Subcutaneous abdominal adipose tissue (tissue), 5 donors: ENCODE measurements at regions not wholly inside any gene's neighbourhood (a gene's known extent, or its start where the extent isn't known, plus 50 kb on each side); places are given as distances from the start of the nearest gene placed in this dataset.

Experiments
- H3K27ac ChIP-seq: one replicate; pipeline ENCODE4 v1.7.0; 2013; ENCODE audit warnings: low read depth, mild to moderate bottlenecking, inconsistent platforms, low read length, moderate library complexity
- H3K27me3 ChIP-seq, 5 donors: one replicate each; pipeline ENCODE4 v1.7.0; 2013; ENCODE audit warnings: low read length in 5 of 5, inconsistent platforms in 1 of 5; ENCODE audit not compliant: control insufficient read depth in 5 of 5, insufficient read depth in 4 of 5
- H3K36me3 ChIP-seq, 5 donors: one replicate each; pipeline ENCODE4 v1.7.0; 2013; ENCODE audit warnings: low read length in 5 of 5; ENCODE audit not compliant: control insufficient read depth in 5 of 5, insufficient read depth in 5 of 5
- H3K4me1 ChIP-seq, 5 donors: one replicate each; pipeline ENCODE4 v1.7.0; 2013; ENCODE audit warnings: low read length in 5 of 5, mild to moderate bottlenecking in 3 of 5, moderate library complexity in 1 of 5; ENCODE audit not compliant: control insufficient read depth in 5 of 5, insufficient read depth in 5 of 5
- H3K4me3 ChIP-seq, 5 donors: one replicate each; pipeline ENCODE4 v1.7.0; 2013; ENCODE audit warnings: low read length in 5 of 5, low read depth in 1 of 5
- H3K9ac ChIP-seq, 5 donors: one replicate each; pipeline ENCODE4 v1.7.0; 2013; ENCODE audit warnings: low read length in 5 of 5, mild to moderate bottlenecking in 4 of 5, moderate library complexity in 3 of 5
- H3K9me3 ChIP-seq, 5 donors: one replicate each; pipeline ENCODE4 v1.7.0; 2013; ENCODE audit warnings: low read length in 5 of 5; ENCODE audit not compliant: control insufficient read depth in 5 of 5
- donor health status: healthy.
- donor health status: healthy.
- donor health status: healthy.
- donor health status: healthy.
- donor health status: healthy.

DNA sequence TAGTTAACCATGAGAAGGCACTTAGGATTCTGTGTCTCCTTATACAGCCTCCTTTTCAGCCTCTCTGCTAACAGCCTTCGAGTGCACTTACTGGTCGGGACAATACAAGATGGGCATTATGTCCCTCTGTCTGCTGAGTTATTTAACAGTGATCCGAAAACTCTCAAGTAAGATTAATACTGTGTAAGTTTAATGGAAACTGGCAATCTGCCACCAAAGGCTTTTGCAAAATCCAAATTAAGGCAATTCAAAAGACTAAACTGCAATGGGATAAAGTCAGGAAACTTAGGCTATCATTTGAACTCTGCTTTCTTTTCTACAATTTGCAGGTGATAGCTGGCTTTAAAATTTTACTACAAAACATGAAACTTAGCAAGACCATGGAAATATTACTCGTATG, 477.8 kb downstream of the TFEC start:
- no peak overlapping the region for H3K4me3 ChIP-seq
- no peaks in the 10 kb centered on the region for H3K4me1 ChIP-seq
- no peak overlapping the region for H3K9ac ChIP-seq
- no peaks in the 10 kb centered on the region for H3K9me3 ChIP-seq
- H3K27me3 ChIP-seq, result no peaks in the 10 kb centered on the region
- H3K36me3 ChIP-seq, result no peaks in the 10 kb centered on the region
- H3K27ac ChIP-seq, result no peak overlapping the region

DNA sequence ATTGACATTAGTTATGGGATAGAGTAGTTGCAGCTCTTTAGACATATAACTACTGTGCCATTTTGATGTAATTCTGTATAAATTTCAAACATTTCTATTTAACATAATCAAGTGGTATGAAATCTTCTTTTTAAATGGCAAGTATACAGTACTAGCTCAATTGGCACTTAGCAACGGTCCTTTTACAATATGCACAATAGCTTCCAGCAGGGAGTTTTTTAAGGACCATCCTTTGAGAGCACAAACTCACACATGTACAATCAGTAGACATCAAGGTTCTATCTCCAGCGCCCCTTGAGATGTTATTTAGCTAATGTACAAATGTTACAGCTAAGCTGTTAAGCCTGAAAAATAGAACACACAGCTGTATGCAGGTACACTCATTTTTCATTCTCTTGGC, 480.7 kb downstream of the TFEC start:
- no peaks in the 10 kb centered on the region for H3K4me1 ChIP-seq
- H3K27ac ChIP-seq, result no peak overlapping the region
- no peak overlapping the region for H3K4me3 ChIP-seq
- no peaks in the 10 kb centered on the region for H3K27me3 ChIP-seq
- no peak overlapping the region for H3K9ac ChIP-seq
- H3K9me3 ChIP-seq, result no peaks in the 10 kb centered on the region
- no peaks in the 10 kb centered on the region for H3K36me3 ChIP-seq

DNA sequence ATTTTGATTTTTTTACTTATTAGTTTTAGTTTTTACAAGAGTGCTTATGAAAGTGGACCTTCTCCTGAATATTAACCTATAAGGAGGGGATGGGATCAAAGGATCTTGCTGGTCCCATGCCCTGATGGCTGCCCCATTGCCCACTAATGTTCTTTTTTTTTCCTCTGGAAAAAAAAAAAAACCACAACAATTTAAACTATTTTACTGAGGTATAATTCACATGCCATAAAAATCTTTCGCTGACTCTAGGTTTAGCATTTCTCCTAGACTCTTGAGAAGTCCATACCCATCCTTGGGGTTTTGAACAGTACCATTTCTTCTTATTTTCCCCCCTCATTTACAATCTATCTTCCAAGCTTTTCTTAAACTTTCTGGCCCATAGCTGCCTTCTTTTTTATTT, 481.8 kb downstream of the TFEC start:
- Histone ChIP-seq H3K27me3 (no peaks in the 10 kb centered on the region), H3K9ac (no peak overlapping the region), H3K4me3 (no peak overlapping the region), H3K36me3 (no peaks in the 10 kb centered on the region), H3K4me1 (no peaks in the 10 kb centered on the region), H3K9me3 (no peaks in the 10 kb centered on the region), H3K27ac (no peak overlapping the region)

DNA sequence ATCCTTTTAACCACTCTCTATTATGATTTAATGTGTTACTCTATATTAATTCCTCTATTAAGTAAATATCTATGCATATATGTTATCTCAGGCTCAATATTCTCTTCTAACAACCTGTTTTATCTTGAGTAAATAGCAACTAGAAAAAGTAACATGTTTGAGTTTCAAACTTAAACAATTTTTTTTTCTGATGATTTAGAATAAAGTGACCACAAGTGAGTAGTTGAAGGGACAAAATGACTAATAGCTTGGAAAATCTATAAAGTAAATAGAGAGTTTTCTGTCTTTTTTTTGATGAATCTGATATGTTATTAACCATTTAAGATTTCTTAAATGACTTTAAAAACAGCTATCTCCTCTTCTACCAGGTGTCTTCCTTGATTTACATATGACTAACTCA, 483.8 kb downstream of the TFEC start:
- H3K27me3 ChIP-seq, result no peaks in the 10 kb centered on the region
- H3K27ac ChIP-seq, result no peak overlapping the region
- H3K4me1 ChIP-seq, result no peaks in the 10 kb centered on the region
- H3K36me3 ChIP-seq, result no peaks in the 10 kb centered on the region
- H3K9ac ChIP-seq, result no peak overlapping the region
- H3K4me3 ChIP-seq, result no peak overlapping the region
- no peaks in the 10 kb centered on the region for H3K9me3 ChIP-seq

DNA sequence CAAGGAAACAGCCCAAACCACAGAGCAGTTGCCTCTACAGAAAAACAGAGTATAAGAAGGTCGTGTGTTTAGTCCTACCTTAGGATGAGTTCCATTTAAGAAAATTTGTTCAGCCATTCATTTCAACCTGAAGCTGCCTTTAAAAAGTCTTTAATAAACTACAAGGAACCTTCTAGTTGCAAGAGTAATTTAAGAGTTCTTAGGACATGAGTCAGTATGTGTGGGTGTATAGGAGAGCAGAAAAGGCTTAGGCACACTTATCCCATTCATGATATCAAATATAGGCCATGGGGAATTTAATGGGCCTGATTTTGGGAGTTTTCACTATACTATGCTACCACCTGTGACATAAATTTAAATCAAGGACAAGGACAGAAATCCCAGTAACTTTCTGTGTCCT, 496.8 kb downstream of the TFEC start:
- Histone ChIP-seq H3K9ac (no peak overlapping the region), H3K27ac (no peak overlapping the region), H3K36me3 (no peaks in the 10 kb centered on the region), H3K4me1 (no peaks in the 10 kb centered on the region), H3K4me3 (no peak overlapping the region), H3K9me3 (no peaks in the 10 kb centered on the region), H3K27me3 (no peaks in the 10 kb centered on the region)

DNA sequence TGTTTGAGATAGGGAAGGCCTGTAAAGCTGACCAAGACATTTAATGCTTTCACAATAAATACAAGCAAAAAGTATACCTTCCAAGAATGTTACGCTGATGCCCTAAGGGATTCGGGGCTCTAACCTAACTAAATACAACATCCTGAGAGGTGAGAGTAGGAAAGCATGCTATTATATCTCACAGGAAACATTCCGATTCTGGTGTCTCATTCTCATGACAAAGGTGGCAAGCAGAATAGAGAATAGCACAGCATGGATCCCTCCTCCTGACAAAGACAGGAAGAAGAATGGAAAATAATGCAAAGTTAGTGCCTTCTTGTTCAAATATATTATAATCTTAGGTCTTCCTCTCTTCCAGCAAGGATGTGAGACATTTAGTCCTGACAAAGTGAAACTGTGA, 504.3 kb downstream of the TFEC start:
- Histone ChIP-seq H3K4me1 (no peaks in the 10 kb centered on the region), H3K27ac (no peak overlapping the region), H3K9me3 (peaks cover 2 to 7% (median 7%) of the 10 kb centered on the region in 5 donors), H3K9ac (no peak overlapping the region), H3K36me3 (no peaks in the 10 kb centered on the region), H3K27me3 (no peaks in the 10 kb centered on the region), H3K4me3 (no peak overlapping the region)

DNA sequence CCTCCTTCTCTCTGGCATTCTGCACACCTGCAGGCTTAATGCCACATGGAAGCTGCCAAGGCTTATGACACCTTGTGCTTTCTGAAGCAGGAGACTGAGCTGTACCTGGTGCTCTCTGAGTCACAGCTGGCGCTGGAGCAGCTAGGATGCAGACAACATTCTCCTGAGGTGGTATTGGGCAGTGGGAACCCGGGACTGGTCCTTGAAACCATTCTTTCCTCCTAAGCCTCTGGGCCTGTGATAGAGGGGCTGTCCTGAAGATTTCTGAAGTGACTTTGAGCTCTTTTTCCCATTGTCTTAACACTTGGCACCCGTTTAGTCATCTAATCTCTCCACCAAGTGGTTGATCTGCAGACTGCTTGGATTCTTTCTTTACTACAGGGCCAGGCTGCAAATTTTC, 508.4 kb downstream of the TFEC start:
- no peaks in the 10 kb centered on the region for H3K36me3 ChIP-seq
- H3K4me3 ChIP-seq, result no peak overlapping the region
- H3K27ac ChIP-seq, result no peak overlapping the region
- H3K4me1 ChIP-seq, result no peaks in the 10 kb centered on the region
- H3K9ac ChIP-seq, result no peak overlapping the region
- no peaks in the 10 kb centered on the region for H3K27me3 ChIP-seq
- peaks cover 2 to 7% (median 7%) of the 10 kb centered on the region in 5 donors for H3K9me3 ChIP-seq

DNA sequence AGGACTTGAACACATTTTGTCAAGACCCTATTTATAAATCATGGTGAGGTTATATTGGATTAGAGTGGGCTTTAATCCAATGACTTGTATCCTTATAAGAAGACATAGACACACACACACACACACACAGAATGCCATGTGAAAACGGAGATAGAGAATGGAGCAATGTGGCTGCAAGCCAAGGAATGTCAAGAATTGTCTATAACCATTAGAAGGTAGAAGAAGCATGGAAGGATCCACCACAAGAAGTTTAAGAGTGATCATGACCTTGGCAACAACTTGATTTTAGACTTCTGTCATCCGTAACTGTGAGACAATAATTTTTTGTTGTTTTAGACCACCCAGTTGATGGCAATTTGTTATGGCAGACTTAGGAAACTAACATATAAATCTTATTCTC, 514.2 kb downstream of the TFEC start:
- Histone ChIP-seq H3K36me3 (no peaks in the 10 kb centered on the region), H3K27me3 (no peaks in the 10 kb centered on the region), H3K27ac (no peak overlapping the region), H3K4me1 (no peaks in the 10 kb centered on the region), H3K9ac (no peak overlapping the region), H3K4me3 (no peak overlapping the region), H3K9me3 (no peaks in the 10 kb centered on the region)

DNA sequence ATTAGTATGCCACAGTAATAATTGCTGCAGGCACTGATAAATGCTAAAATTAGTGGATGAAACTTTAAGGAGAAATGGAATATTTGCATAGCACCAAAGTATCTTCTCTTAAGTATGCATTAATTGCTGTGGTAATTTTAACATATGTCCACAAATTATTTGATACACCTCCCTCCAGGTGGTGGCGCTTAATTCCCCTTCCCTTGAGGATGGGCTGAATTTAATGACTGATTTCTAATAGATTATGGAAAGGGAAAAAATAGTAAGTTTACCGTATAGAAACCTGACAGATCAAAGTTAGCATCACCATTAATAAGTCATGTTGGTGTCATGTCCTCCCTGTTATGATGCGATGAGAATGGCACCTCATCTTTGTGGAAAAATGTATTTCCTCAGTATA, 519.2 kb downstream of the TFEC start:
- Histone ChIP-seq H3K27me3 (no peaks in the 10 kb centered on the region), H3K4me3 (no peak overlapping the region), H3K36me3 (no peaks in the 10 kb centered on the region), H3K9ac (no peak overlapping the region), H3K27ac (no peak overlapping the region), H3K4me1 (no peaks in the 10 kb centered on the region), H3K9me3 (no peaks in the 10 kb centered on the region)

DNA sequence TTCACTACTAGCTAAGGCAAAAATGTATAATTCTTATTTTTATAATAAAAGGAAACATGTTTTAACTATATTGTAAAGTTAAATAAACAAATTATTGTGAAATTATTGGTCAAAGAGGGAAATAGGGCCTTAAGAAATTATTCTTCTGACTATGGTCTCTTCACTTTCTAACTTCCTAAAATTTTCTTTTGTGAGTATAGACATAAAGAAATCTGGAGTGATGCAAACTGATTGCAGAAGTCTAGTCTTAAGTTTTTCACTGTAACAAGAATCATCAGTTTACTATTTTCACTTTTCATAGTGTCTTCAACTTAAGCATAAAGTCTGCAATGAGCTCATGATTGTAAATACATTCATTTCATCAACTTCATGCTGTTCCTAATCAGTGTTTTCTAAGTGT, 525.4 kb downstream of the TFEC start:
- no peaks in the 10 kb centered on the region for H3K9me3 ChIP-seq
- no peaks in the 10 kb centered on the region for H3K36me3 ChIP-seq
- no peaks in the 10 kb centered on the region for H3K4me1 ChIP-seq
- no peak overlapping the region for H3K9ac ChIP-seq
- H3K4me3 ChIP-seq, result no peak overlapping the region
- H3K27ac ChIP-seq, result no peak overlapping the region
- H3K27me3 ChIP-seq, result no peaks in the 10 kb centered on the region

DNA sequence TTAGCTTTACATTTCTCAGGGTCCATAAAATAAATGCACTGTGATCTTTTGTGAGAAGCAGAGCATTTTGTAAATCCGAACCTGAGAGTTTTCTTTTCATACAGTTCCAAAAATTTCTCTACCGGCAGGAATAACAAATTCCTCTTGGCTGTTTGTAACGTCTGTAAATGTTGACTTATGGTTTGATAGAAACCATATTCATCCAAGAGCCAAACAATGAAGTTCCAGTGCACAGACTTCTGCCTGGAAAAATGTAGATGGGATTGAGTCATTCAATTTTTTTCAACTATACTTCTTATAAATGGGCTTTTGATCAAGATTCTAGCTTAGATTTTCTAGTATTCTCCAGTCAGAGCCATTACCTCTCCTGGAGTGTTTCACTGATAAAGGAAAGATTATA, 530.6 kb downstream of the TFEC start:
- Histone ChIP-seq H3K27me3 (no peaks in the 10 kb centered on the region), H3K4me3 (no peak overlapping the region), H3K36me3 (no peaks in the 10 kb centered on the region), H3K4me1 (no peaks in the 10 kb centered on the region), H3K27ac (no peak overlapping the region), H3K9ac (no peak overlapping the region), H3K9me3 (no peaks in the 10 kb centered on the region)
